WI38 (cell line): ENCODE measurements at regions not wholly inside any gene's neighbourhood (a gene's known extent, or its start where the extent isn't known, plus 50 kb on each side); places are given as distances from the start of the nearest gene placed in this dataset.

Experiments
- H3K4me3 ChIP-seq: 2 replicates; pipeline ENCODE4 v1.5.1; 2011; ENCODE audit warnings: low read depth, mild to moderate bottlenecking, control low read depth, low read length
- CTCF ChIP-seq: IDR thresholded peaks from 2 replicates; pipeline ENCODE4 v1.5.1; 2012; ENCODE audit warnings: low read depth, mild to moderate bottlenecking, control low read depth, low read length

- no peak for TF ChIP-seq CTCF
- no peak overlapping the region for H3K4me3 ChIP-seq
Measured at GRCh38 chr20:51890003-51890402, 87.7 kb upstream of the SALL4 start.

GRCh38 chr20:51889466-51889865 lies 87.1 kb upstream of the SALL4 start:
- TF ChIP-seq CTCF, result no peak
- no peak overlapping the region for H3K4me3 ChIP-seq

DNA sequence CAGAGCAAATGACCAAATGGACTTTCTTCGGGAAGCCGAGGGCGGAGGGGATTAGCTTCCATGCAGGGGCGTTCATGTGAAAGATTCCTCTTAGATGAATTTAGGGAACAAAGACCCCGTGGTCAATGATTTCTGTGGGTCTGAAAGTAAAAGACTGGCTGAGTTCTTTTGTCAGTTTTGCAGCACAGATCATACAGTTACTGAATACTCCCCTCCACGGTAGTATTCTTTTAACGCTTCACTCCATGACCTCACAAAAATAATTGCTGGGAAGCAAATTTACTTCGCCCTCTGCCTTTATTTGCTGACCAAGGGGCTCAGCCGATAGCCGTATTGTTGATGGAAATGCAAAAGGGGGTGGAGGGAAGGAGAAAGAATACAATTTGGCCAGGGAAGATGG lies 86.0 kb upstream of the SALL4 start:
- no peak overlapping the region for H3K4me3 ChIP-seq
- no peak for TF ChIP-seq CTCF

- TF ChIP-seq CTCF, result no peak
Measured at GRCh38 chr20:51886891-51887608, 84.7 kb upstream of the SALL4 start.

DNA sequence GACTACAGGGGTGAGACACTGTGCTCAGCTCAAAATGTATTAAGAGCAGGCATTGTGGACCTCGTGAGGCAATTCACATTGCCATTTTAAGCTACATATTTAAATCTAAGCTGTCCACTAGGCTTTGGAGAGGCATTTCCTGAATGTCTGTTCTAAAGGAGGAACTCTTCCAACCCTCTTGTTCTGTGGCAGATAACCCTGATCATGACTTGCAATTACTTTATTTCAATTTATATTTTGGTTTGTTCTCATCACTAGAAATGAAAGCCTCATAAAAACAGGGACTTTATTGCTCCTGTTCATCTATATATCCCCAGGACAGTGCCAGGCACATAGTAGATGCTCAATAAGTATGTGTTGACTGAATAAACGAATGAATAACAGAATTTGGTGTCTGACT lies 84.0 kb upstream of the SALL4 start:
- H3K4me3 ChIP-seq, result no peak overlapping the region
- no peak for TF ChIP-seq CTCF

More at GRCh38 chr20:51886891-51887608, 84.7 kb upstream of the SALL4 start:
- no peak overlapping the region for H3K4me3 ChIP-seq

DNA sequence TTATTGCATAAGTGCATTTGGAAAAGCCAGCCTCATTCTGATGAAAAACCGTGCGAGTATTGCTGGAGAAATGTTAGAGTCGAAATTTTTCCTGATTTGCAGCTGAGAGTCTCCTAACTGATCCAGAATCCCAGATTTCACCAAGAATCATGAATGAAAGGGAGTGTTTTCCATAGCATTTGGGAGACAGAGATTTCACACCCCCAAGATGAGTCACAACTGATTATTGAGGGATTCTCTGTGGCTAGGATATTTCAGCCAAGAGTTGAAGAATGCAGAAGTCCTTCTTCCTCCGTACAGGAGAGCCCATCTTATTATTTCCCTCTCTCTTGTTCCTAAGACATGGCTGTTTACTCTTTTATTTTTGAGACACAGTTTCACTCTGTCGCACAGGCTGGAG lies 82.2 kb upstream of the SALL4 start:
- H3K4me3 ChIP-seq, result no peak overlapping the region
- no peak for TF ChIP-seq CTCF

- H3K4me3 ChIP-seq, result no peak overlapping the region
- TF ChIP-seq CTCF, result no peak
Measured at GRCh38 chr20:51880188-51880587, 77.9 kb upstream of the SALL4 start.
